K562 (cell line): ENCODE measurements at regions not wholly inside any gene's neighbourhood (a gene's known extent, or its start where the extent isn't known, plus 50 kb on each side); places are given as distances from the start of the nearest gene placed in this dataset.

Experiments
- ATAC-seq: fragments of 200-7000 bp; cut with Tn5 transposase; 3 replicates; pipeline ENCODE4 v1.9.1; 2020; ENCODE audit warnings: moderate library complexity
- BruUV-seq: library from RNA; stranded (reverse); fragments of 400-500 nt; replicated peaks from 2 replicates; lab custom pipeline; 2021; lab: Mats Ljungman, UMichigan
- CTCF ChIA-PET: fragments of 300-600 bp; formaldehyde crosslinking; extraction: SDS; loops from one replicate; lab custom pipeline; 2021; ENCODE audit warnings: low intra/inter-chr PET ratio; lab: Yijun Ruan, JAX
- POLR2A ChIA-PET: fragments of 300-600, 350-650 bp; sonication (Branson Sonifier 250); formaldehyde crosslinking; extraction: SDS; loops from one replicate; lab custom pipeline; 2021; ENCODE audit warnings: antibody characterized with exemption, inconsistent platforms; lab: Yijun Ruan, JAX
- DNase-seq, 4 experiments: peaks; one replicate each; pipeline versions ENCODE4 v3.0.0 to v3.0.0-alpha.2; 2011 to 2018; ENCODE audit warnings: low spot score in 3 of 4, mixed read lengths in 3 of 4; ENCODE audit errors: extremely low read depth in 1 of 4
- FAIRE-seq: peaks from 2 replicates; lab custom pipeline; 2011; peaks lifted over from hg19 to GRCh38; lab: Jason Lieb, UNC
- H2AFZ ChIP-seq: 2 replicates; pipeline ENCODE4 v1.6.0; 2011; ENCODE audit warnings: low read depth, low read length, control low read depth, inconsistent platforms
- H3K27ac ChIP-seq: fragments of 200-600 bp; 3 replicates; pipeline ENCODE4 v1.8.0; 2011; ENCODE audit warnings: low read depth, mild to moderate bottlenecking, control low read depth, inconsistent platforms, low read length, moderate library complexity, mixed read lengths; ENCODE audit errors: extremely low read depth
- H3K27me3 ChIP-seq, 2 experiments: fragments of 300-600 bp in 1 of 2; 2 replicates in 1 of 2; 3 replicates in 1 of 2; pipeline versions ENCODE4 v1.6.0 to v1.8.0; 2011; ENCODE audit warnings: inconsistent platforms in 2 of 2, low read length in 2 of 2, mild to moderate bottlenecking in 1 of 2, mixed read lengths in 1 of 2, moderate library complexity in 1 of 2; ENCODE audit not compliant: control insufficient read depth in 2 of 2, insufficient read depth in 2 of 2
- H3K36me3 ChIP-seq: fragments of 300-600 bp; 3 replicates; pipeline ENCODE4 v1.8.0; 2011; ENCODE audit warnings: mild to moderate bottlenecking, low read length, inconsistent platforms; ENCODE audit not compliant: control insufficient read depth, insufficient read depth
- H3K4me1 ChIP-seq, 2 experiments: fragments of 200-600 bp in 1 of 2; replicated peaks in 1 of 2; 2 replicates in 1 of 2; 3 replicates in 1 of 2; pipeline versions ENCODE4 v1.5.1 to v1.8.0; 2011; ENCODE audit warnings: inconsistent platforms in 2 of 2, low read length in 2 of 2, mild to moderate bottlenecking in 1 of 2, mixed read lengths in 1 of 2, moderate library complexity in 1 of 2; ENCODE audit not compliant: control insufficient read depth in 2 of 2, insufficient read depth in 2 of 2
- H3K4me2 ChIP-seq: 2 replicates; pipeline ENCODE4 v1.6.1; 2011; ENCODE audit warnings: low read length, control low read depth, inconsistent platforms, mixed read lengths; ENCODE audit not compliant: insufficient read depth
- H3K4me3 ChIP-seq: fragments of 200-600 bp; sonication (generic), shearing (Covaris generic); 2 replicates; pipeline ENCODE4 v1.5.1; 2016; ENCODE audit warnings: control low read depth, inconsistent platforms
- H3K79me2 ChIP-seq: fragments of 200-600 bp; 3 replicates; pipeline ENCODE4 v1.8.0; 2011; ENCODE audit warnings: low read length, inconsistent platforms; ENCODE audit not compliant: control insufficient read depth, insufficient read depth
- H3K9ac ChIP-seq, 2 experiments: 2 replicates each; pipeline versions ENCODE4 v1.6.0 to v1.6.1; 2011; ENCODE audit warnings: low read depth in 2 of 2, low read length in 2 of 2, control low read depth in 1 of 2, inconsistent platforms in 1 of 2, mild to moderate bottlenecking in 1 of 2, mixed read lengths in 1 of 2; ENCODE audit not compliant: insufficient read depth in 1 of 2
- H3K9me1 ChIP-seq: one replicate; pipeline ENCODE4 v1.6.0; 2011; ENCODE audit warnings: inconsistent platforms, mild to moderate bottlenecking, low read length, moderate library complexity; ENCODE audit not compliant: control insufficient read depth, insufficient read depth
- H3K9me3 ChIP-seq: replicated peaks from 2 replicates; pipeline ENCODE4 v1.5.1; 2011; ENCODE audit warnings: low read depth, low read length, inconsistent platforms; ENCODE audit not compliant: control insufficient read depth, insufficient read depth
- H4K20me1 ChIP-seq: replicated peaks from 2 replicates; pipeline ENCODE4 v1.6.1; 2011; ENCODE audit warnings: low read length, inconsistent platforms, mixed read lengths; ENCODE audit not compliant: control insufficient read depth, insufficient read depth
- ADNP ChIP-seq: fragments of 200-800 bp; sonication (Bioruptor generic); IDR thresholded peaks from 2 replicates; pipeline ENCODE4 v1.6.1; 2016; ENCODE audit warnings: missing genetic modification characterization, missing compliant biosample characterization
- GABPA ChIP-seq: fragments of 200-800 bp; sonication (Bioruptor generic); conservative IDR thresholded peaks from 2 replicates; pipeline ENCODE4 v1.6.1; 2016; ENCODE audit warnings: low read depth, missing genetic modification characterization, missing compliant biosample characterization
- GABPB1 ChIP-seq: sonication (generic); formaldehyde crosslinking; IDR thresholded peaks from 2 replicates; pipeline ENCODE4 v1.8.0; 2022; ENCODE audit warnings: mild to moderate bottlenecking, missing genetic modification reagents
- MLX ChIP-seq, 2 experiments: fragments of 450-650 bp in 1 of 2; sonication (generic) in 1 of 2; formaldehyde crosslinking; conservative IDR thresholded peaks; 2 replicates each; pipeline versions ENCODE4 v1.4.0 to v1.8.1; 2020 to 2022; ENCODE audit warnings: mild to moderate bottlenecking in 1 of 2, missing genetic modification reagents in 1 of 2
- NRF1 ChIP-seq, 2 experiments: fragments of 450-650 bp; IDR thresholded peaks in 1 of 2; conservative IDR thresholded peaks in 1 of 2; 2 replicates each; pipeline ENCODE4 v1.6.1; 2014; ENCODE audit warnings: mild to moderate bottlenecking in 2 of 2
- PHB2 ChIP-seq: fragments of 450-650 bp; IDR thresholded peaks from 2 replicates; pipeline ENCODE4 v1.6.1; 2017; ENCODE audit warnings: low read depth
- PPARD ChIP-seq: fragments of 250-450 bp; sonication (Bioruptor Pico); IDR thresholded peaks from 2 replicates; pipeline ENCODE4 v1.8.0; 2022; ENCODE audit warnings: inconsistent platforms, mild to moderate bottlenecking, moderate library complexity
- PRMT5 ChIP-seq: sonication (generic); formaldehyde crosslinking; IDR thresholded peaks from 2 replicates; pipeline ENCODE4 v1.5.0; 2020; ENCODE audit warnings: missing genetic modification reagents
- RNF2 ChIP-seq: sonication (generic); IDR thresholded peaks from 2 replicates; pipeline ENCODE4 v1.6.1; 2016
- ZKSCAN1 ChIP-seq: fragments of 150-350 bp; IDR thresholded peaks from 2 replicates; pipeline ENCODE4 v1.6.1; 2016; ENCODE audit warnings: low read depth, low read length
- ZKSCAN3 ChIP-seq: fragments of 250-450 bp; sonication (Bioruptor Pico); IDR thresholded peaks from 2 replicates; pipeline ENCODE4 v1.4.0; 2020
- ZNF134 ChIP-seq: fragments of 250-450 bp; sonication (Bioruptor Pico); conservative IDR thresholded peaks from 2 replicates; pipeline ENCODE4 v1.4.0; 2020
- ZNF785 ChIP-seq: fragments of 250-450 bp; sonication (Bioruptor Pico); IDR thresholded peaks from 2 replicates; pipeline ENCODE4 v1.4.0; 2020; ENCODE audit warnings: mild to moderate bottlenecking
- WGBS: fragments of 100-300 bp; shearing (Covaris generic); methylation state at CpG from one replicate; pipeline ENCODE4 v1.1.6; 2016; ENCODE audit warnings: low coverage, mixed read lengths; ENCODE audit not compliant: insufficient coverage; ENCODE audit errors: missing lambda C conversion rate; 5-methylcytosine and 5-hydroxymethylcytosine counted together
- in situ Hi-C: fragments of 300-500 bp; cut with MboI; formaldehyde crosslinking; loops from 4 replicates; pipeline ENCODE4 v1.15.0; 2018; ENCODE audit warnings: inconsistent platforms, mixed read lengths
- intact Hi-C: fragments of 100-400 bp; cut with micrococcal nuclease; formaldehyde crosslinking; loops from 2 replicates; pipeline ENCODE4 v1.14.2; 2022
- TF ChIP-seq, protein P1 (sequence below), 2 experiments: fragments of 450-650 bp in 1 of 2; sonication (generic) in 1 of 2; formaldehyde crosslinking in 1 of 2; IDR thresholded peaks; 2 replicates each; pipeline versions ENCODE4 v1.7.1 to v1.9.0; 2016 to 2022; ENCODE audit warnings: inconsistent platforms in 1 of 2, mild to moderate bottlenecking in 1 of 2, missing genetic modification reagents in 1 of 2
- TF ChIP-seq, protein P2 (sequence below): IDR thresholded peaks from 2 replicates; pipeline ENCODE4 v1.6.1; 2011; ENCODE audit not compliant: insufficient read length; ENCODE audit errors: extremely low read depth

DNA sequence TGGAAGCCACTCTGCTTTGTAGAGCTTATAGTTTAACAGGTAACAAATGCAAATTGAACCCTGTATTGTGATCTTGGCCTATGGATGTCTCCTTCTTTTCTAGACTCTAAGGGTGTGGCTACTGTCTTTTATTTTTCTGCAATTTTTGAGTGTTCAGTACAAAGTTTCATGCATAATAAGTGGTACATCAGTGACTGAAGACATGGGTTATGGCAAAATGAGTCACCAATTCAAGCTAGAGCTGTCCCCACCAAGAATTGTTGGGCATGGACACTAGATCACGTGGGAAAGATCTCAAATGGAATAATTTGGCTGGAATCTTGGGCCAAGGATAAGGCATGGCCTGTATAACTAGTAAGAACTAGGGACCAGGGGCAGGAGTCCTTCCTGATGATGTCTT, 228.4 kb upstream of the N4BP1 start:
- H3K9me1 ChIP-seq, result no peaks in the 10 kb centered on the region
- no peak overlapping the region for H2AFZ ChIP-seq
- DNase-seq (no peak), ATAC-seq (no peak), FAIRE-seq (no peak)
- no peak overlapping the region for H3K4me3 ChIP-seq
- intact Hi-C loops, result no loop called here
- ChIA-PET CTCF (no interaction called here), POLR2A (no interaction called here)
- no peak overlapping the region for H3K4me2 ChIP-seq
- 0% methylated on average over 1 of the region's 1 CpG for WGBS
- H3K4me1 ChIP-seq, result no peaks in the 10 kb centered on the region
- H3K27me3 ChIP-seq, result no peaks in the 10 kb centered on the region
- no peak overlapping the region for H3K9ac ChIP-seq
- H3K36me3 ChIP-seq, result no peaks in the 10 kb centered on the region
- H3K27ac ChIP-seq, result no peak overlapping the region
- no peaks in the 10 kb centered on the region for H3K9me3 ChIP-seq
- H4K20me1 ChIP-seq, result no peaks in the 10 kb centered on the region
- in situ Hi-C loops, result no loop called here
- BruUV-seq, result no TSS peak
- H3K79me2 ChIP-seq, result no peaks in the 10 kb centered on the region
- no peak for TF ChIP-seq RNF2
- TF ChIP-seq, protein P1, sequence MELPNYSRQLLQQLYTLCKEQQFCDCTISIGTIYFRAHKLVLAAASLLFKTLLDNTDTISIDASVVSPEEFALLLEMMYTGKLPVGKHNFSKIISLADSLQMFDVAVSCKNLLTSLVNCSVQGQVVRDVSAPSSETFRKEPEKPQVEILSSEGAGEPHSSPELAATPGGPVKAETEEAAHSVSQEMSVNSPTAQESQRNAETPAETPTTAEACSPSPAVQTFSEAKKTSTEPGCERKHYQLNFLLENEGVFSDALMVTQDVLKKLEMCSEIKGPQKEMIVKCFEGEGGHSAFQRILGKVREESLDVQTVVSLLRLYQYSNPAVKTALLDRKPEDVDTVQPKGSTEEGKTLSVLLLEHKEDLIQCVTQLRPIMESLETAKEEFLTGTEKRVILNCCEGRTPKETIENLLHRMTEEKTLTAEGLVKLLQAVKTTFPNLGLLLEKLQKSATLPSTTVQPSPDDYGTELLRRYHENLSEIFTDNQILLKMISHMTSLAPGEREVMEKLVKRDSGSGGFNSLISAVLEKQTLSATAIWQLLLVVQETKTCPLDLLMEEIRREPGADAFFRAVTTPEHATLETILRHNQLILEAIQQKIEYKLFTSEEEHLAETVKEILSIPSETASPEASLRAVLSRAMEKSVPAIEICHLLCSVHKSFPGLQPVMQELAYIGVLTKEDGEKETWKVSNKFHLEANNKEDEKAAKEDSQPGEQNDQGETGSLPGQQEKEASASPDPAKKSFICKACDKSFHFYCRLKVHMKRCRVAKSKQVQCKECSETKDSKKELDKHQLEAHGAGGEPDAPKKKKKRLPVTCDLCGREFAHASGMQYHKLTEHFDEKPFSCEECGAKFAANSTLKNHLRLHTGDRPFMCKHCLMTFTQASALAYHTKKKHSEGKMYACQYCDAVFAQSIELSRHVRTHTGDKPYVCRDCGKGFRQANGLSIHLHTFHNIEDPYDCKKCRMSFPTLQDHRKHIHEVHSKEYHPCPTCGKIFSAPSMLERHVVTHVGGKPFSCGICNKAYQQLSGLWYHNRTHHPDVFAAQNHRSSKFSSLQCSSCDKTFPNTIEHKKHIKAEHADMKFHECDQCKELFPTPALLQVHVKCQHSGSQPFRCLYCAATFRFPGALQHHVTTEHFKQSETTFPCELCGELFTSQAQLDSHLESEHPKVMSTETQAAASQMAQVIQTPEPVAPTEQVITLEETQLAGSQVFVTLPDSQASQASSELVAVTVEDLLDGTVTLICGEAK (IDR thresholded peaks at IDR 0.05), result no peak
- TF ChIP-seq, protein P1 (CRISPR knock-in tag; IDR thresholded peaks at IDR 0.05), result no peak
- no peak for TF ChIP-seq GABPB1
- TF ChIP-seq PRMT5 (CRISPR knock-in tag), result no peak
- TF ChIP-seq ADNP, result no peak
- TF ChIP-seq, protein P2, sequence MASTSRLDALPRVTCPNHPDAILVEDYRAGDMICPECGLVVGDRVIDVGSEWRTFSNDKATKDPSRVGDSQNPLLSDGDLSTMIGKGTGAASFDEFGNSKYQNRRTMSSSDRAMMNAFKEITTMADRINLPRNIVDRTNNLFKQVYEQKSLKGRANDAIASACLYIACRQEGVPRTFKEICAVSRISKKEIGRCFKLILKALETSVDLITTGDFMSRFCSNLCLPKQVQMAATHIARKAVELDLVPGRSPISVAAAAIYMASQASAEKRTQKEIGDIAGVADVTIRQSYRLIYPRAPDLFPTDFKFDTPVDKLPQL, result no peak
- TF ChIP-seq PPARD (CRISPR knock-in tag), result no peak
- no peak for TF ChIP-seq ZNF134 (CRISPR knock-in tag)
- no peak for TF ChIP-seq PHB2
- no peak for TF ChIP-seq GABPA (tag)
- no peak for TF ChIP-seq MLX (CRISPR knock-in tag; conservative IDR thresholded peaks at IDR 0.05)
- TF ChIP-seq ZKSCAN3 (CRISPR knock-in tag), result no peak
- no peak for TF ChIP-seq ZKSCAN1
- TF ChIP-seq ZNF785 (CRISPR knock-in tag), result no peak
- TF ChIP-seq NRF1 (conservative IDR thresholded peaks at IDR 0.05 in 1 of 2, IDR thresholded peaks at IDR 0.05 in 1 of 2), result no peak
